HG03575 (cell line): ENCODE measurements at regions not wholly inside any gene's neighbourhood (a gene's known extent, or its start where the extent isn't known, plus 50 kb on each side); places are given as distances from the start of the nearest gene placed in this dataset.

Source experiments
- ATAC-seq: cut with Tn5 transposase; IDR thresholded peaks from one replicate; pipeline ENCODE4 v1.9.1; 2021; ENCODE audit not compliant: unreplicated experiment, insufficient number of reproducible peaks, low FRiP score; ENCODE audit errors: extremely low read depth

DNA sequence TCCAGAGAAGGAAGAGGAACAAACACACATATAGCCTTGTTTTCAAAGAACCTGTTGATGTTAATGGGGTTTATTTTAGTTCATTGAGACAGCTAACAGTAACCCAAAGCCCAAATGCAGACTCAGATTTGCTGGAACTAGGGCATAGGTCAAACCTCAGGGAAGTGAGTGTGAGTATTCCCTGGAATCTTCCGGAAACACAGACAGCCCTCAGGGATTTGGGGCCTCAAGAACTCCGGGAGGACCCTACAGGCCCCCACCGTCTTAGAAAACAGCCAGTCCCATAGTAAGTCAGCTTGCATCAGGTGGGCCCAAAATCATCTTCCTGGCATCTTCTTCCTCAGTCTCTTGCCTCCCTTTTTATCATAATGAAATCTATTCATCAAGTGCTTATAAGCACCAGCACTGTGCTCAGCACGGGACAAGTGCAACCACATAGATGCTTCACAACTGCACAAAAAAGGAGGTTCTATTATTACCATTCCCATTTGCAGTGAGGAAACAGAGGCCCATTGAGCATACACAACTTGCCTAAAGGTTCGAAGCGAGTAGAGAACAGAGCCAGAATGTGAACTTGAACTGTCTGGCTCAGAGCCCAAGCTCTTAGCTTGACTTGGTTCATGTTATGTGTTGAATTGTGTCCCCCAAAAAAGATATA, 50.2 kb upstream of the BCL11A start:
- no peak for ATAC-seq

DNA sequence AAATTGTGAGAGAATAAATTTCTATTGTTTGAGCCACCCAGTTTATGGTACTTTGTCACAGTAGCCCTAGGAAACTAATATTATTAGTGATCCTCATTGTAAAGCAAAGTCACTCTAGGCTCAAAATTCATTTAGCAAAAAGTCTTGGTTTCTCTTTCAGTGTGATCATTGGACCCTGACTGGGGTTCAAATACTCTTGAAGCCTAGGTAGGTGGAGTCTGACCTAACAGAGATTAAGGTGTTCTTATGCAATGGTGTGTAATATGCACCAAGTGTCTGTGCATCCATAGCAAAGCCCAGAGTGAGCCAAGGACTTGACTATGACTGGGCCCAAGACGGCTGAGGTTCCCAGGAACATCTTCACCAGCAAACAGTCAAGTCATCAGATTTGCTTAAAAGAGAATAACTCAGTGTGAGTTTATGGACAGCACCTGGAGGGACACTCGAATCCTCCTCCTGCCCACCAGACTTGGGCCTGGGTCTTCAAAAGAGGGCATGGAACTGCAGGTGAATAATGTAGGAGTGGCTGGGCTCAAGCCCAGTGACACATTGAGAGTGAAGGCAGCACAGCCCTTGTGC, 51.1 kb upstream of the BCL11A start:
- no peak for ATAC-seq

DNA sequence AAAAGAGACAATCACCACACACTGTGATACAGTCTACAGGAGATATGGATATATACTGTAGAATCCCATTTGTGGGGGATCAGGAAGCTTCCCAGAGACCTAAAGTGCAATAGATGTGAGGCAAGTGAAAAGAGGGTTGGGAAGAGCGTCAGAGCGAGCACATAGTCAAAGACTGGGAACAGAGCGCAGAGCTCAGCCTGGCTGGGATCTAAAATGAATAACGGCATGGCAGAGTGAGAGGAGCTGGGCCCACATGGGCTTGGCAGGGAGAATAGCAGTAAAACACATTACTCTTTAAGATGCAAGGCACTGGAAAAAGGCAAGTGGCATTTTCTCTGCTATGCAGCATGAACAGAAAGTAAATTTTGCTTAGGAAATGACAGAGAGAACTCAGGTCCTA, 52.4 kb upstream of the BCL11A start:
- ATAC-seq: no peak

GRCh38 chr2:60608679-60609078, 55.2 kb upstream of the BCL11A start:
- ATAC-seq: no peak

DNA sequence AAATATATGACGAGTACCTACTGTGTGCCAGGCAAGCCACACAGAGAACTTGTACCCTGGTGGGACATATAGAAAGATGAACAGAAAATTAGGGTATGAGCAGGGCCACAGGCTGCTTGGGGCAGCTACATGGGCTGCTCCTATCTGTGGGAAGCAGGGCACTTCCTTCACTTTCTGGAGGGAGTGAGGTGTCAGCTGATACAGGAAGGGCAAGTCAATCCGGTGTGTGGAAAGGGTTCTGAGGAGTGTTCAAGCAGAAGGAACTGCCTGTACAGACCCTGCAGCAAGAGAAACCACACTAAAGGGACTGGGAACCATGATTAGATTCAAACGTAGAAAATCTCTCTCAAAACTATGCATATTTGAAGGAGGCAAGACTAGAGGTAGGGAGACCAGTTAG, 58.6 kb upstream of the BCL11A start:
- ATAC-seq: no peak

DNA sequence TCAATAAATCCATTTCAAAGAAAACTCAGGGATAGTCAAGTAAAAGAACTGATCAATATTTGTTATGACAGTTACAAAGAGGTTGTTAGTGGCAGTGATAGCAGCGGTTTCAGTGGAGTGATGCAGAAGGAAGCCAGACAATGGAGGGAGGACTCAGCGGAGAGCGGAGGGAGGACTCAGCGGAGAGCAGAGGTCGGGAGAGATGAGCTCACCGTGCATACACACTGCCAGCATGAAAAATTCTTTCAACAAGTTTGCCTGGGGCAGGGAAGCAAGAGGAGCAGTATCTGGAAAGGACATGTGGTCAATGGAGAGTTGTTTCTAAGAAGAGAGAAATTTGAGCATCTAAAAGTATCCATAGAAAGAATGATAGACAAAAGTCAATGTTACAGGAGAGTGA, 60.9 kb upstream of the BCL11A start:
- no peak for ATAC-seq

- ATAC-seq: no peak
Observed at GRCh38 chr2:60621688-60622429, 68.4 kb upstream of the BCL11A start.

GRCh38 chr2:60623040-60623439, 69.6 kb upstream of the BCL11A start:
- ATAC-seq: no peak

GRCh38 chr2:60627412-60627811, 74.0 kb upstream of the BCL11A start:
- ATAC-seq: no peak

DNA sequence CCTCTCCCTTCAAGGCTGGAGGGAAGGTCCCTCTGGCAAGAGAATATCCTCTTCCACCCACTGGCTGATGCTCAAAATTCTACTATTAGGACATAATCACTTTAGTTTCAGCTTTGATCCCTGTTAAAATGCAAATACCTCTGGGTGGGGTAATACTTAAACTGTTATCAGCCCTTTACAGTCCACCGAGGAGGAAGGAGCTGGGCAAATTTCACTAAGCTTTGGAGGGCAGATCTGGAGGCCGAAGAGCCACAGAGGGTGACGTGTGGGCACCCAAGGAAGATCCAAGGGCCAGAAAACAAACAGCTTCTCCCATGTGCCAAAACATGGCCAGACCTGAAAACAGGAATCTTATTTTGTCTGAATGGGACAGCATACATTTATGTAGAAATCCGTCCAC, 74.6 kb upstream of the BCL11A start:
- no peak for ATAC-seq

- no peak for ATAC-seq
Observed at GRCh38 chr2:60628615-60629304, 75.3 kb upstream of the BCL11A start.

GRCh38 chr2:60629305-60629662, 75.8 kb upstream of the BCL11A start:
- no peak for ATAC-seq

- no peak for ATAC-seq
Observed at GRCh38 chr2:60629801-60630385, 76.4 kb upstream of the BCL11A start.

DNA sequence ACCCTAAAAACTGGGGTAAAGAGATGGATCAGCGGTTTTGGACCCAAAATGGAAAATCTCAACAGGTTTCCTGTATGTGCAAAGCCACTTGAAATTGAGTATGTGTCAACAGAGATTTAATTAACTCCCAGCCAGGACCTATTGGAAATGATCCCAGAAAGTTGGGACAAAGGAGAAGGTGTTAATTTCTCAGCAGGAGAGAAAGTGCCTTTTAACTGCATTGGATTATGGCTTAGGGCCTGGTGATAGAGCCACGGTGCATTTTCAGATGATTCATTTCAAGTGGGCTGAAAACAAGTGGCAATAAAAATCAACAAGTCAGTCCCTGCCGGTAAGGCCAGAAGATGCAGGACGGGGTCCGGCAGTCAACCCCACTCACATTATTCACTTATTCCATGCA, 80.2 kb upstream of the BCL11A start:
- no peak for ATAC-seq

DNA sequence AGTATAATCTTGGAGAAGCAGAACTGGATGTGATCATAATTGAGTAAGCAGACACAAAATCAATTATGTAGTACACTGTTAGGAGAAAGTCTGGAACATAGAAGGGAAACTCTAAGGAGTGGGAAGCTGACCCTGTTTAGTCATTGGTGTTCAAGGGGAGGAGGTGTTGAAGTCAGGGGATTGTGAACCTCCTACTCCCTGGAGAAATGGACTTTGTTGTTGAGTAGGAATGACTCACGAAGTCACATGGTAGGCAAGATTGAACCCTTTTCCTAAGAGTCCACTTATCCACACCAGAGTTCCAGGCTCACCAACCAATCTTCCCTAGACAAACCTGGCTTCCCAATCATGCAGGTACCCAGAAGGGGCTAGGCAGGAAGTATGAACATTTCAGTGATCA, 81.0 kb upstream of the BCL11A start:
- ATAC-seq: no peak

GRCh38 chr2:60641811-60642788, 88.6 kb upstream of the BCL11A start:
- ATAC-seq: no peak

- no peak for ATAC-seq
Observed at GRCh38 chr2:60643747-60644146, 90.3 kb upstream of the BCL11A start.

GRCh38 chr2:60644951-60645350, 91.5 kb upstream of the BCL11A start:
- ATAC-seq: no peak

DNA sequence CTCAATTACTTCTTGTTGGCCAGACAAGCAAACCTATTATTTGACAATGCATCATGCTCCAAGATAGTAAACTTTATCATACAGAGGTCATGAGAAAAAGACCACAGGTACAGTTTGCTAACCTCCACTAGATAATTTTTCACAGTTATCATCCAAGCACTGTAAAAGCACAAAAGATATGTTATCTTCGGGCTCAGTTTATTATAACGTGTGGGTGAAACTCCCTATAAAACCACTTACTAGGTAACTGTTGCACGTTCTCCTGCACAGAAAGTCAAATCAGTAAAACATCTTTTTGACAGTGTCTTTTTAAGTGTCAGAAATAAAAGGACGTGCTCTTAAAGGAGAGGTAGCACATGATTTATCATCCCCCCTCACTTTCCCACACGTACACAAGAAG, 94.7 kb upstream of the BCL11A start:
- no peak for ATAC-seq
